GM12892 (cell line): ENCODE measurements at regions not wholly inside any gene's neighbourhood (a gene's known extent, or its start where the extent isn't known, plus 50 kb on each side); places are given as distances from the start of the nearest gene placed in this dataset.

Experiments
- DNase-seq: peaks from one replicate; pipeline ENCODE4 v3.0.0; 2011; ENCODE audit not compliant: insufficient read length
- FAIRE-seq: peaks from 2 replicates; lab custom pipeline; 2011; peaks lifted over from hg19 to GRCh38; lab: Jason Lieb, UNC
- POLR2A ChIP-seq: IDR thresholded peaks from 2 replicates; pipeline ENCODE4 v1.6.1; 2011; ENCODE audit warnings: low read depth, low read length, control low read depth
- POLR2AphosphoS5 ChIP-seq: IDR thresholded peaks from 2 replicates; pipeline ENCODE4 v1.6.1; 2011; ENCODE audit warnings: low read depth, low read length, control low read depth
- TAF1 ChIP-seq: IDR thresholded peaks from 2 replicates; pipeline ENCODE4 v1.6.1; 2011; ENCODE audit warnings: low read depth, mild to moderate bottlenecking, control low read depth, low read length, borderline replicate concordance

GRCh38 chr5:2471152-2471879, 280.2 kb downstream of the IRX2 start:
- FAIRE-seq (no peak), DNase-seq (no peak)
- TF ChIP-seq POLR2AphosphoS5 (no peak), TAF1 (no peak), POLR2A (no peak)

GRCh38 chr5:2466966-2467365, 284.5 kb downstream of the IRX2 start:
- TF ChIP-seq POLR2AphosphoS5 (no peak), TAF1 (no peak)
- no peak for FAIRE-seq
- no peak for DNase-seq

DNA sequence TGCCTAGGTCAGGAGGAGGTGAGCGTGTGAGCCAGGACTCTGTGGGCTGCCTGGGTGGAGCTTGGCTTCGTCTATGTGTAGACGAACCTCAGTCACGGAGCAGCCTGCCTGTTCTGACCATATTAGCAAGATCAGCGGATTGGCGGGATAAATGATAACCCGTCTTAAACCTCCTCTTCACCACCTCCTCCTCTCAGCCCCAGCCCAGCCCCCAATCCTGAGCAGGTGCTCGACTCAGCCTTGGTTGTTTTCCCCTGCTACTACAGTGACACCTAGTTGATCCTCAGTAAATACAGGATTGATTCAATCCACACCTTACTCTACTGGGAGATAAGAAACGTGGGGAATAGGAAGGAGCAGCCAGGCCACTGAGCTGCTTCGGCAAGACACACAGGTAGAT, 286.1 kb downstream of the IRX2 start:
- no peak for TF ChIP-seq POLR2A
- TF ChIP-seq TAF1: no peak
- no peak for TF ChIP-seq POLR2AphosphoS5

DNA sequence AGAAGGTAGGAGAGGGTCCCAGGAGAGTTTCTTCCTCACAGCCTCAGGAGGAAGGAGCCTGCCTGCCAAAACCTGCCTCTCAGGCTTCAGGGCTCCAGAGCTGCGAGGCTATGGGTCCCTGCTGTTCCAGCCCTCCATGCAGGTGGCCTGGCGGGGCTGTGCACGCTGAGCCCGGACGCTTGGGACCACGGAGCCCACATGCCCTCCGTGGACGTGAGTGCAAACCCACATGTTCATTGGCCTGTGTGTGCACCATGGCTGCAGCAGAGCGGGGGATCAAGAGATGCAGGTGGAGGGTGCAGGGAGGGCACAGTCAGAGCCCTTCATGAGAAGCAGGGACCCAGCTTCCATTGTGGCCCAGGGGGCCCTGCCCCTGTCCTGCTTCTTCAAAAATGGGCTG, 287.3 kb downstream of the IRX2 start:
- DNase-seq (no peak), FAIRE-seq (no peak)
- TF ChIP-seq POLR2AphosphoS5: no peak
- no peak for TF ChIP-seq TAF1

More for the DNA sequence above, 286.1 kb downstream of the IRX2 start:
- DNase-seq: no peak
- no peak for FAIRE-seq

GRCh38 chr5:2461701-2462691, 289.5 kb downstream of the IRX2 start:
- DNase-seq: no peak
- no peak for FAIRE-seq
- TF ChIP-seq POLR2AphosphoS5 (no peak), POLR2A (no peak), TAF1 (no peak)

DNA sequence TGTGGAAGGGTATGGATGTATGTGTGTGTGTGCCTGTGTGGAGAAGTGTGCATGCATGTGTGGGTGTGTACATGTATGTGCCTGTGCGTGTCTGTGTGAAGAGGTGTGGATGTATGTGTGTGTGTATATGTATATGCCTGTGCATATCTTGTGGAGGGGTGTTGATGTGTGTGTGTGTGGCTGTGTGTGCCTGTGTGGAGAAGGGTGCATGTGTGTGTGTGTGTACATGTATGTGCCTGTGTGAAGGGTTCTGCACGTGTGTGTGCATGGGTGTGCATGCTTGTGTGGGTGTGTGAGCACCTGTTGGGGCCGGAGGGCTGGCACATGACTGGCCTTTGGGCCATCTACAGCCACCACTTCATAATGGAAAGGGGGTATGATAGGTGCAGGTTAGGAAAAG, 291.4 kb downstream of the IRX2 start:
- TF ChIP-seq POLR2A: no peak
- no peak for TF ChIP-seq POLR2AphosphoS5
- DNase-seq (no peak), FAIRE-seq (no peak)

DNA sequence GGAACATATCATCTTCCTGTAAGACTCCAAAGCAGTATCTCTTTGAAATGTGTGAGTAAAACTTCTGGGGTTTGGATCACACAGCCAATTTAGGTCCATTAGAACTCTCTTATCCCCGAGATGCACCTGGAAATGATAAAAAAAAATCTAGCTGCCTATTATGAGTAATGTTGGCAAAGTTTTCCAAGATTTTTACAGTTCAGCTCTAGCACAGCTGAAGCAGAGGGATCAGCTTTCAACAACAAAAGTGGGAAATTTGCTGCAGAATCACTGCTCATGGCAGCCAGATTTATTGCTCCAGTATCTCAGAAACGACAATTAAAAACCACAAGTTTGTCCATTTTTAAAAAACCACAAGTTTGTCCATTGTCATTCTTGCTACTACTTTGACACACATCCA, 292.2 kb downstream of the IRX2 start:
- no peak for FAIRE-seq
- TF ChIP-seq TAF1 (no peak), POLR2AphosphoS5 (no peak), POLR2A (no peak)
- DNase-seq: no peak

GRCh38 chr5:2455878-2456277, 295.6 kb downstream of the IRX2 start:
- FAIRE-seq (no peak), DNase-seq (no peak)
- no peak for TF ChIP-seq TAF1
- no peak for TF ChIP-seq POLR2A
- TF ChIP-seq POLR2AphosphoS5: no peak

DNA sequence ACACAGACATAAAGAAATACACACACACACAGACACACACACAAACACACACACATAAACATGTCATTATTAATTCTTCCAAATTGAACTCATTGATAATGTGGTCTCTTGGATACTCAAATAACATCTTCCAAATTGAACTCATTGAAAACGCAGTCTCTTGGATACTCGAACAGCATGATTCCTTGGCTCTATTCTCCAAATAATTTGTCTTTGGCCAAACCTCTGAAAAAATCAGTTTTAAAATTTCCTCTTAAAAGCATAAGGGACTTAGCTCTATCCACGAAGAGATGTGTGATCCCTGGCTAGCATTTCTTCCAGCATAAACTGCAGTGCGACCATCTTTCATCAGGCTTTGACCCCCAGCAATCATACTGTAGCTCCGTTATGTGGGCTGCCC, 296.6 kb downstream of the IRX2 start:
- DNase-seq: no peak
- TF ChIP-seq POLR2A (no peak), TAF1 (no peak), POLR2AphosphoS5 (no peak)
- FAIRE-seq: no peak

DNA sequence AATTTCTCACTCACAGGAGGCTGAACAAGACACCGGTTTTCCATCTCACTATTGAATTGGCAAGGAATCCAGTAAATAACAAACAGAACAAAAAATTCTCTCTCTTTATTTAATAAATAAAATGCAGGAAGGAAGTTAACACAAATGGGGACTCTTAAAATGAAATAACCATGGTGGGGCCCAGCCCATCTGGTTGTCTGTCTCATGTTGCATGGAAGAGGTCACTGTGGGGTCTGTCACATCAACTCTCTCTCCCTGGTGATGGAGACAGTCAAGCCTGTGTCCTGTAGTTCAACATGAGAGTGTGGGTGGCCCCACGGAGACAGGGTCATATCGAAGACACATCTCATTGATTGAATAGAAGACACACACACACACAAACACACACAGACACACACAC, 297.7 kb downstream of the IRX2 start:
- DNase-seq (no peak), FAIRE-seq (no peak)
- TF ChIP-seq POLR2A (no peak), TAF1 (no peak), POLR2AphosphoS5 (no peak)

DNA sequence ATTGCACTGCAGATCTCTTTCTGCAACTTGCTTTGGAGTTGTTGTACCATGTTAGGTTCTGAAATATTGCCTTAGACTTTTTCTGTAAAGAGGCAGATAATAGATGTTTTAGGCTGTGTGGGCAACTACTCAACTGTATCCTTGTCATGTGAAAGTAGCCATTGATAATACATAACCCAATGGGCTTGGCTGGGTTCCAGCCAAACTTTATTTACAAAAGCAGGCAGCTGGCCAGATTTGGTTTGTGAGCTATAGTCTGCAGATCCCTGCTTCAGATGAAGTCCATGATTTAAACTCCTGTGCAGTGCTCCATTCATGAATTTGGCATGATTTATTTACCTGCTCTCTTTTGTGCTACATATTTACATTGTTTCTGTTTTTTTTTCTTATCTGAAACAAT, 300.4 kb downstream of the IRX2 start:
- DNase-seq (no peak), FAIRE-seq (no peak)
- no peak for TF ChIP-seq POLR2AphosphoS5
- TF ChIP-seq TAF1: no peak
- no peak for TF ChIP-seq POLR2A
